Nephron (organoid): ENCODE measurements at regions not wholly inside any gene's neighbourhood (a gene's known extent, or its start where the extent isn't known, plus 50 kb on each side); places are given as distances from the start of the nearest gene placed in this dataset.

Experiments
- H3K27ac Mint-ChIP-seq, 3 experiments: 2 replicates each; pipeline ENCODE4 v1.8.0; 2020; ENCODE audit warnings: mixed read lengths in 3 of 3, mild to moderate bottlenecking in 2 of 3, moderate library complexity in 1 of 3
- H3K27me3 Mint-ChIP-seq: 2 replicates; pipeline ENCODE4 v1.8.0; 2021; ENCODE audit warnings: low read depth, mild to moderate bottlenecking, moderate library complexity, mixed read lengths
- H3K36me3 Mint-ChIP-seq: 2 replicates; pipeline ENCODE4 v1.8.0; 2020; ENCODE audit warnings: low read depth, mixed read lengths
- H3K4me1 Mint-ChIP-seq: 2 replicates; pipeline ENCODE4 v1.8.0; 2020; ENCODE audit warnings: mixed read lengths
- H3K4me3 Mint-ChIP-seq, 3 experiments: 2 replicates each; pipeline ENCODE4 v1.8.0; 2020; ENCODE audit warnings: mild to moderate bottlenecking in 3 of 3, mixed read lengths in 3 of 3, moderate library complexity in 2 of 3
- H3K9me3 Mint-ChIP-seq: 2 replicates; pipeline ENCODE4 v1.8.0; 2020; ENCODE audit warnings: mixed read lengths
- TF ChIP-seq, protein P1 (sequence below), 3 experiments: fragments of 200-600 bp; sonication (generic); IDR thresholded peaks; one replicate each; pipeline ENCODE4 v1.5.0; 2021; ENCODE audit warnings: antibody characterized with exemption in 3 of 3; ENCODE audit not compliant: unreplicated experiment in 3 of 3

DNA sequence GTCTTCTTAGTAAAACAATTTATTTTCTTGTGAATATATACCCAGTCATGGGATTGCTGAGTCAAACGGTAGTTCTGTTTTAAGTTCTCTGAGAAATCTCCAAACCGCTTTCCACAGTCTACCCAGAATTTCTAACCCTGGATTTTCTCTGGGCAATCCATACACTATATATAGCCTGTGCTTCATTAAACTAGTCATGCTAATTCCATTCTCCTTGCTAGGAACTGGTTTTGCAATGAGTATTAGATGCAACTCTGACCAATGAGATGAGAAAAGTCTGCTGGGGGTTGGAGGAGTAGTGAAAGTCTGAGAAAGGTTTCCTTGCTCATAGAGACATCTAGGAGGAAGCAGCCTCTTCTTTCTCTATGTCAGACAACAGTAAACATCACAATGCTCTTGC lies 196.1 kb upstream of the CDKN3 start:
- Mint-ChIP-seq H3K27me3 (peaks cover 5% of the 10 kb centered on the region), H3K4me3 (no peak overlapping the region), H3K27ac (no peak overlapping the region), H3K9me3 (peaks cover 30% of the 10 kb centered on the region), H3K4me1 (no peaks in the 10 kb centered on the region), H3K36me3 (peaks cover 16% of the 10 kb centered on the region)
- TF ChIP-seq, protein P1, sequence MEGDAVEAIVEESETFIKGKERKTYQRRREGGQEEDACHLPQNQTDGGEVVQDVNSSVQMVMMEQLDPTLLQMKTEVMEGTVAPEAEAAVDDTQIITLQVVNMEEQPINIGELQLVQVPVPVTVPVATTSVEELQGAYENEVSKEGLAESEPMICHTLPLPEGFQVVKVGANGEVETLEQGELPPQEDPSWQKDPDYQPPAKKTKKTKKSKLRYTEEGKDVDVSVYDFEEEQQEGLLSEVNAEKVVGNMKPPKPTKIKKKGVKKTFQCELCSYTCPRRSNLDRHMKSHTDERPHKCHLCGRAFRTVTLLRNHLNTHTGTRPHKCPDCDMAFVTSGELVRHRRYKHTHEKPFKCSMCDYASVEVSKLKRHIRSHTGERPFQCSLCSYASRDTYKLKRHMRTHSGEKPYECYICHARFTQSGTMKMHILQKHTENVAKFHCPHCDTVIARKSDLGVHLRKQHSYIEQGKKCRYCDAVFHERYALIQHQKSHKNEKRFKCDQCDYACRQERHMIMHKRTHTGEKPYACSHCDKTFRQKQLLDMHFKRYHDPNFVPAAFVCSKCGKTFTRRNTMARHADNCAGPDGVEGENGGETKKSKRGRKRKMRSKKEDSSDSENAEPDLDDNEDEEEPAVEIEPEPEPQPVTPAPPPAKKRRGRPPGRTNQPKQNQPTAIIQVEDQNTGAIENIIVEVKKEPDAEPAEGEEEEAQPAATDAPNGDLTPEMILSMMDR (IDR thresholded peaks at IDR 0.05; ENCODE audit: unreplicated experiment in 3 of 3) = no peak

DNA sequence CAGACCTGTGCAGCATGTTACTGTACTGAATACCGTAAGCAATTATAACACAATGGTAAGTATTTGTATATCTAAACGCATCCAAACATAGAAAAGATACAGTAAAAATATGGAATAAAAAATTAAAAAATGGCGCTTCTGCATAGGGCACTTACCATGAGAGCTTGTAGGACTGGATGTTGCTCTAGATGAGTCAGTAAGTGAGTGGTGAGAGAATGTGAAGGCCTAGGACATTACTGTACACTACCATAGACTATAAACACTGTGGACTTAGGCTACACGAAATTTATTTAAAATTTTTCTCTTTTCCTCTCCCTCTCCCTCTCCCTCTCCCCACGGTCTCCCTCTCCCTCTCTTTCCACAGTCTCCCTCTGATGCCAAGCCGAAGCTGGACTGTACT lies 194.5 kb upstream of the CDKN3 start:
- Mint-ChIP-seq H3K4me1 (peaks cover 6% of the 10 kb centered on the region), H3K27me3 (peaks cover 5% of the 10 kb centered on the region), H3K9me3 (peaks cover 25% of the 10 kb centered on the region), H3K4me3 (no peak overlapping the region), H3K27ac (no peak overlapping the region), H3K36me3 (peaks cover 17% of the 10 kb centered on the region)
- TF ChIP-seq, protein P1 (IDR thresholded peaks at IDR 0.05; ENCODE audit: unreplicated experiment in 3 of 3) = no peak

DNA sequence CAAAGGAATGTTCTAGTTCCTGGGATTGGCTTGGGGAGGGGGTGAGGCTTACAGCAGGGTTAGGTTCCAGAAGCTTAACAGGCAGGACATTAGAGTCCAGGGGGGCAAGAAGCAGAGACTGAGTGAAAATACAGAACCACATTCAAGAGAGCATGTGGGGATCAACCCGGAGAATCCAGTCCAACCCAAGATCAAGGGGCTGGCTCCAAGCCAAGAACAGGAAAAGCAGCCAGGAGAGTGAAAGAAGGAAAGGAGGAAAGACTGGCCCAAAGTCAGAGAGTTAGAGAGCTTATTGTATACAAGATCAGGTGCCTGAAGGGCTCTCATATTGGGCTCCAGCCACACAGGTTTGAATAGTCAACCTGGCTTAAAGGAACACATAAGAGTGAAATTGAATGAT lies 190.3 kb upstream of the CDKN3 start:
- Mint-ChIP-seq H3K36me3 (peaks cover 13% of the 10 kb centered on the region), H3K9me3 (peaks cover 11% of the 10 kb centered on the region), H3K27ac (peak overlapping the region in 1 of 3 experiments; percentile 34), H3K27me3 (peaks cover 3% of the 10 kb centered on the region), H3K4me3 (no peak overlapping the region), H3K4me1 (peaks cover 32% of the 10 kb centered on the region)
- TF ChIP-seq, protein P1 (IDR thresholded peaks at IDR 0.05; ENCODE audit: unreplicated experiment in 3 of 3) = no peak

DNA sequence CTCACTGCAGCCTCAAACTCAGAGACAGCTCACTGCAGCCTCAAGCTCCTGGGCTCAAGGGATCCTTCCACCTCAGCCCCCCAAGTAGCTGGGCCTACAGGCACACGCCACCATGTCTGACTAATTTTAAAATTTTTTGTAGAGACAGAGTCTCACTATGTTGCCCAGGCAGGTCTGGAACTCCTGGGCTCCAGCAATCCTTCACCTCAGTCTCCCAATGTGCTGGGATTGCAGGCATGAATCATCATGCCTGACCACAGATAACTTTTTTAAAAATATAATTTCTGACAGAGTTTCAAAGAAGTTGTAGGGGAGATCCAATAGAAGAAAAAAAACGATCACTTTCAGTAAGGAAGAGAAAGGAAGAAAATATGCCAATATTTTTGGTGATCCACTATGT lies 189.7 kb upstream of the CDKN3 start:
- Mint-ChIP-seq H3K9me3 (peaks cover 5% of the 10 kb centered on the region), H3K36me3 (peaks cover 12% of the 10 kb centered on the region), H3K4me3 (no peak overlapping the region), H3K27me3 (no peaks in the 10 kb centered on the region), H3K4me1 (peaks cover 32% of the 10 kb centered on the region), H3K27ac (no peak overlapping the region)
- TF ChIP-seq, protein P1 (IDR thresholded peaks at IDR 0.05; ENCODE audit: unreplicated experiment in 3 of 3) = no peak

DNA sequence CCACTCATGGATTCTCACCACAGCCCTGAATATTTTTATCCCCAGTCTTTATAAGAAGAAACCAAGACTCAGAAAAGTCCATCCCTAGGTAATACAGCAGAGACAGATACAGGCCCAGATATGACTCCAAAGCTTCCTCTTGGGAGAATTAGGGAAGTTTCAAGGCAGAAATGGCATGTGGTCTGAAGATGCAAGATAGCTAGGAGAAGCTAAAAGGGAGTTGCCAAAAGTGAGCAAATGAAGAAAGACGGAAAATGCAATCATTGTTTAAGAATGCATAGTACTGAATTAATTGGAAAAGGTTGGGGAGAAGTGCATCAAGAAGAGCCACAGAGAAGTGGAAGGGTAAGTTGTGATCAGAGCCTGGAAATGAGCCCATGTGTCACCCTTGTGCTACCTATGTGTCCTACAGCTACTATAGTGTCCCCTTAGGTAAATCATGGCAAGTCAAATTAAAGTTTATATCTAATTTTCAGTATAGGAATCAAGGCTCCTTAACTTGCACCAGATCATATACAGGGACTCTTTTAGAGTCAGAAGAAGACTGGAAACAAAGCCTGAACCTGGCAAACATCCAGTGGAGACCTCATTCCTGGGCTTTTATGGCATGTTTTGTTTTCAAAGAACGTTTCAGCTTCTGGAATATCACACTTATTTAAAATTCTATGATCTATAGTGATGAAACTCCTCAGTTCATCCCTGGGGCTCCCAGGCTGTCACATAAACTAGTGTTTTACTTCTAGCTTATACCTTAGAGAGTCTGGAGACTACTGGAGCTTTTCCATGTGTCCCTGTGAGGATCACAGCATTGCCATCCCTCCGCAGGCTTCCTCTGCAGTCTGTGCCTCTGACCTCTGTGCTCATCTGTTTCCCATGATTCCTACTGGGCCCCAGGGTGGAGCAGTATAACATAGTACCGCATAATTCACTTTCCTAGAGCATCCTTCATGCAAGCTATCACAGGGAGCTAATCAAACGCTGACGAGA lies 189.0 kb upstream of the CDKN3 start:
- H3K27me3 Mint-ChIP-seq = no peaks in the 10 kb centered on the region
- peak overlapping the region; percentile 23 to 56 (median 36) for H3K27ac Mint-ChIP-seq
- TF ChIP-seq, protein P1 (IDR thresholded peaks at IDR 0.05; ENCODE audit: unreplicated experiment in 3 of 3) = no peak
- H3K4me3 Mint-ChIP-seq = no peak overlapping the region
- peaks cover 8% of the 10 kb centered on the region for H3K36me3 Mint-ChIP-seq
- H3K9me3 Mint-ChIP-seq = no peaks in the 10 kb centered on the region
- peaks cover 32% of the 10 kb centered on the region for H3K4me1 Mint-ChIP-seq
